ENCODE measurements at regions not wholly inside any gene's neighbourhood (a gene's known extent, or its start where the extent isn't known, plus 50 kb on each side); places are given as distances from the start of the nearest gene placed in this dataset.
A peak's percentile ranks its signal among the peaks of the same experiment; 100 is the strongest.
"Not testable (repeated sequence)": the region's sequence is repeated elsewhere in the genome, so short reads cannot be mapped to it uniquely, and the experiment has no call there.

DNA sequence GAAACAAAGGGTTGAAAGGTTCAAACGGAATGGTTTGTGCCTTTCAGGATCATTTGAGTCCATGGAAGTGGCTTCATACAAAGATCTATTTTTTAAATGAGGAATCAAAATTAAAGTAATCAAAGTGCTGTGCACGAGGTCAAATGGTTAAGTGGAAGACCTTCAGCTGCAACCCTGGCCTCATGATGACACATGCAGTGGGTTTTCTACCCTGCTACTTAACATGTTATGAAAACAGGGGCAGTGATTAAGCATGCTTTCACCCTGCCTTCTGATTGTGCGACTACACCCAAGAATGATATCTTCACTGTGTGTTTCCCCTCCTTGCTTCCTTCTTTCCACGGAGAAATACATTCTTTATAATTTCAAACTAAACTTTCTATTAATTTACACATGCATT, 604.2 kb downstream of the LRRIQ3 start:
- DNase-seq, result no peak
- in situ Hi-C loops (cut with HindIII; ENCODE audit: low pct_ligation_motif_present, low pct_unique_long_range_greater_than_20kb, low sequenced_read_pairs), result no loop called here

DNA sequence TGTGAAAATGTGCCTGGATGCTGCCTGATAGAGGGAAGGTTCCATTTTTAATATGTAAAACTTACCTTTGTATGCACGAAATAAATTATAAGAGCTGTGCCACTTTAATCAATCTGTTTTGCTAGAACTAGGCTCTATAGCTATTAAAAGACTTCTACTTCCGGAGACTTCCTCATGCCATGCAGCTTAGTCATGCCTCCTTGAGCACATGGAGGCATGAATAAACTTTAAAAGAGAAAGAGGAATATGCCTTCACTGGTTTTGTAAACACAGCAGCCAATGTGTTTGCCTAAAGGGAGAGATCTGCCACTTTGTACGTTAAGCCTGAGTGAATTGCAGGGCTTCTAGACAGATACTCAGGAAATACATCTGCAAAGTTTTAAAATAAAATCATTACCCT, 604.6 kb downstream of the LRRIQ3 start:
- in situ Hi-C loops (cut with HindIII; ENCODE audit: low pct_ligation_motif_present, low pct_unique_long_range_greater_than_20kb, low sequenced_read_pairs), result no loop called here
- peak; percentile 67 for DNase-seq

DNA sequence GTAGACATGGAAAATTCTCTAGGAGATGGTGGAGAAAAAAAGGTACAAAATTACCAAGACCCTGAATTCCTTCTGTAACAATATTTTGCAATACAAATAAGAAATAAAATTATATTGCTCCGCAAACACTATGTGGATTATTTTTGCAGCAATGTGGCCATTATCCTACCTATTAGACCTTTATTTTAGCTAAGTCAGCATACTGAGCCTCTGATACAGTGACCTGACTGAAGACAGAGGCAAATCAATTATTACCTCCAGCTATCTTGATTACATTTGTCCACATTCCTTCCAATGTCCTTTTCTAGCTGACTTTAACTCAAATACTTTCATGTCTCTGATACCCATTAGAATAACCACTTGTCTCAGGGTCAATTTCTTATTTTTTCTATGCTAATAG, 610.9 kb downstream of the LRRIQ3 start:
- in situ Hi-C loops (cut with HindIII; ENCODE audit: low pct_ligation_motif_present, low pct_unique_long_range_greater_than_20kb, low sequenced_read_pairs), result no loop called here
- DNase-seq, result no peak

GRCh38 chr1:73577206-73577605, 620.8 kb downstream of the LRRIQ3 start:
- DNase-seq, result no peak
- in situ Hi-C loops (cut with HindIII; ENCODE audit: low pct_ligation_motif_present, low pct_unique_long_range_greater_than_20kb, low sequenced_read_pairs), result no loop called here

DNA sequence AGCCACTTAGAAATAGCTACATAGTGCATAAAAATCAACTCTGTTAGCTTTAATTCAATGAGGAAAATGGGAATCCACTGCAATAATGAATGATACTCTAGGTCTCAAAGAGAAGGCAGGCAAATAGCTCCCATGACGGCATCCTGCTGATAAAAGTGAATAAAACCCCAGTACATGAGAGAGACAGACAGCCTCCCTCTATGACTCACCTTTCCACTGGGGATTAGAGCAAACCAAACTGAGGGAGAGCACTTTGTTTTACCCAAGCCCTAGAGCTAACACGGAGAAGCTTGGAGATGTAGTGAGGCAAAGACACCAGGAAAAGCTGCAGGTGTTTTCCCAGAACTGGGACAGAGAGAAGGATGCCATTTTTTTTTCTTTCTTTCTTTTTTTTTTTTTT, 621.9 kb downstream of the LRRIQ3 start:
- no peak for DNase-seq
- in situ Hi-C loops (cut with HindIII; ENCODE audit: low pct_ligation_motif_present, low pct_unique_long_range_greater_than_20kb, low sequenced_read_pairs), result no loop called here

- no peak for DNase-seq
- in situ Hi-C loops (cut with HindIII; ENCODE audit: low pct_ligation_motif_present, low pct_unique_long_range_greater_than_20kb, low sequenced_read_pairs), result no loop called here
These were observed 633.7 kb downstream of the LRRIQ3 start for GRCh38 chr1:73564294-73564693.

DNA sequence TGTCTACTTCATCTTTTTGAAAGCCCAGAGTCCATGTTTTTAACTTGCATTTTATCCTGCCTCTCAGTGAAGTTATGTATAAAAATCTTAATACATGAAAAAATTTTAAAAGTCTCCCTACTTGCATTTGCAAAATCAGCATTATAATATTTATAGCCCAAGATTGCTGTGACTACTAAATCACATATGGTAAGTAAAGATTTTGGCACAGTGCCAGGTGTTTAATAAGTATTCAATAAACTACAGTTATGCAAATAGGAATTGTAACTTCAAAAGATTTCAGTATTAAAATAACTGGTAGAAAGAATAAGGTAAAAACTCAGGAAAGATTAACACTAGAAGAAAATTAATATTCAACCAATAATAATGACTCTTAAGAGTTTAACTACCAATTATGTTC, 641.7 kb downstream of the LRRIQ3 start:
- no peak for DNase-seq
- in situ Hi-C loops (cut with HindIII; ENCODE audit: low pct_ligation_motif_present, low pct_unique_long_range_greater_than_20kb, low sequenced_read_pairs), result no loop called here

DNA sequence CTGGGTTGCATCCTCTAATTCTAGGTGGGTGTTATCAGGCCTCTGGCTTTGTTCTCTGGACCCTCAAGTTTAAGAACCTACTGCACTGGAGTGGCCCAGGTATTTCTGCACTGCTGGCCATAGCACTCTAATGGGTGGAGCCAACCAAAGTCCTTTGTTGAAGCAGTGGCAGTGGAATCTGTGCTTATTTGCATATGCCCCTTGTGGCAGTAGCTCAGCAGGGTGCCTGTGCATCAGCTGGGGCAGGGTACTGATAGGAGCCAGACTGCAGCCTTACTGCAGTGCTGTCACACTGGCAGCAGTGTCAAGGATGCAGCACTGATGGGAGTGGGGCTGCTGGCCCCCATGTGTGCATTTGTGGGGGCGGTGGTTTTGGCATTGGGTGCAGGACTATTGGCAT, 660.6 kb downstream of the LRRIQ3 start:
- DNase-seq, result no peak
- in situ Hi-C loops (cut with HindIII; ENCODE audit: low pct_ligation_motif_present, low pct_unique_long_range_greater_than_20kb, low sequenced_read_pairs), result no loop called here

DNA sequence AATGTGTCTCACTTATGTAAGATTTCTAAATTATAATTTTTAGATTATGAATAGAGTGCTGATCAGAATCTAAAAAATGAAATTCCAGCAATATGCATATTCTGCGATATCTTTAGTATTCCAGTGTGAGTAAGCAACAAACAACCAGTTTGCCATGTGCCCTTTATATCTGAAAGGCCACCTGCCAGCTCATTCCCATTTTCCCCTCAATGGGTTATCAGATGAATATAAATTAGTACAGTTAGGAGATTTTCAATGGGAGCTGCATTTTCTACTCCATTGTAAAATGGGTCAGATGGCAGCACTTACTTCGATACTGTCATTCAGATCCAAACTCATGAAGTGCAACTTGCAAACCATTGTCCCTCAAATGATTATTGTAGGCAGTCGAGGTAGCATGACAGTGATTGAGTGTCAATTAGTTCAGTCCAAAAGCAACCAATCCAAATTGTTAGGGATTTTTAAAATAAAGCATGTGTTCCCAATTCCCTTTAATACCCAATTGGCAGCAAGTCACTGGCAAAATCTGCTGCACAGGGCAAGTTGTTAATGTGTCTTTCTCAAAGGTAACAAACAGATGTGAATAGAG, 680.3 kb downstream of the LRRIQ3 start:
- in situ Hi-C loops (cut with HindIII; ENCODE audit: low pct_ligation_motif_present, low pct_unique_long_range_greater_than_20kb, low sequenced_read_pairs), result no loop called here
- no peak for DNase-seq

DNA sequence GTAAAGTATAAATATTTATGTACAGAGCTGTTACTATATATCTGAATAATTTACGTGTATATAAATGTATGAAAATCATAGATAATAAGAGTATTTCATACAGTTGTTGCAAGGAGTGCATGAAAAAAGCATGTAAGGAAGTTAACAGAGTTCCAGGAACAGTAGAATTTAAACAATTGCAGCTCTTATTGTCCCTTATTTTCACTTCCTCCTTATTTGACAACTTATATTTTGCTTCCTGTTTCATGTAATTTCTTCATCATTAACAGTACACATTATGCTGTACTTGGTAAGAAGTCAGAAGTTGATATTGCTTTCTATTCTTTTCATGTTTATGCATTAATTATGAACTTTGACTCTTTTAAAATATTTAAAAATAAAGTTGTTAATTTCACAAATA, 681.5 kb downstream of the LRRIQ3 start:
- DNase-seq, result no peak
- in situ Hi-C loops (cut with HindIII; ENCODE audit: low pct_ligation_motif_present, low pct_unique_long_range_greater_than_20kb, low sequenced_read_pairs), result no loop called here

DNA sequence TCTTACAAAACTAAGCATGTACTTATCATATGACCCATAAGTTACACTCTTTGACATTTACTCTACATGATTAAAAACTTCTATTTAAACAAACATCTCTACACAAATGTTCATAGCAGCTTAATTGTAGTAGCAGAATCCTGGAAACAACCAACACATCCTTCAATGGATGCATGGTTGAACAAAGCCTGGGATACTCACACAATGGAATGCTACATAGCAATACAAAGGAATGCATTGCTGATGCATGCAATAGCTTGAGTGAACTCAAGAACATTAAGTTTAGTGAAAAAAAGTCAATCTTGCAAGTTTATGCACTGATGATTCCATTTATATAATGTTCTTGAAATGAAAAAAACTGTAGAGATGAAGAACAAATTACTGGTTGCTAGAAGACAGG, 686.9 kb downstream of the LRRIQ3 start:
- in situ Hi-C loops (cut with HindIII; ENCODE audit: low pct_ligation_motif_present, low pct_unique_long_range_greater_than_20kb, low sequenced_read_pairs), result no loop called here
- DNase-seq, result no peak

GRCh38 chr1:73500154-73500553, 697.8 kb downstream of the LRRIQ3 start:
- DNase-seq, result no peak
- in situ Hi-C loops (cut with HindIII; ENCODE audit: low pct_ligation_motif_present, low pct_unique_long_range_greater_than_20kb, low sequenced_read_pairs), result no loop called here

DNA sequence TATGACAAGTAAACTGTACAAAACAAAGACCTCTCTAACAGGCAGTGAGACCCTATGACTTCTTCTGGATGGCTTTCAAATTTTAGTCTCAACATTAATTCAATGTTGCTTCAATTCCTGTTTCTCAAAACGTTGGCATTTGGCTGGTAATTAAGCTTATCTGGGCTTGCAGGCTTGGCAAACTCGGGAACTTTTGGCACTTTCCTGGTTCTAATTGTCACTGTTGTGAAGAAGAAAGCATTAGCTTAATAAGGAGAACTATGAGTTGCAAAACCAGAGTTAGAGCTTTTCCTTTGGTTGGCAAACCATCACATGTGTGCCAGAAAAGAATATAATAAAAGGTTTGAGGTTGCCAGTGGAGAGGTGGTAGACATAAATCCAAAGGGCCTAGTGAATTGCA, 698.3 kb downstream of the LRRIQ3 start:
- DNase-seq, result no peak
- in situ Hi-C loops (cut with HindIII; ENCODE audit: low pct_ligation_motif_present, low pct_unique_long_range_greater_than_20kb, low sequenced_read_pairs), result no loop called here

DNA sequence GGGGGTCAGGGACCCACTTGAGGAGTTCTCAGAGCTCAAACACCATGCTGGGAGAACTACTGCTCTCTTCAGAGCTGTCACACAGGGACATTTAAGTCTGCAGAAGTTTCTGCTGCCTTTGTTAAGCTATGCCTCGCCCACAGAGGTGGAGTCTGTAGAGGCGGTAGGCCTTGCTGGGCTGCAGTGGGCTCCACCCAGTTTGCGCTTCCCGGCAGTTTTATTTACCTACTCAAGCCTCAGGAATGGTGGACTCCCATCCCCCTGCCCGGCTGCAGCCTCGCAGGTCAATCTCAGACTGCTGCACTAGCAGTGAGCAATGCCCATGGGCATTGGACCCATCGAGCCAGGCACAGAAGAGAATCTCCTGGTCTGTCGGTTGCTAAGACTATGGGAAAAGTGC, 706.4 kb downstream of the LRRIQ3 start:
- in situ Hi-C loops (cut with HindIII; ENCODE audit: low pct_ligation_motif_present, low pct_unique_long_range_greater_than_20kb, low sequenced_read_pairs), result no loop called here
- no peak for DNase-seq

DNA sequence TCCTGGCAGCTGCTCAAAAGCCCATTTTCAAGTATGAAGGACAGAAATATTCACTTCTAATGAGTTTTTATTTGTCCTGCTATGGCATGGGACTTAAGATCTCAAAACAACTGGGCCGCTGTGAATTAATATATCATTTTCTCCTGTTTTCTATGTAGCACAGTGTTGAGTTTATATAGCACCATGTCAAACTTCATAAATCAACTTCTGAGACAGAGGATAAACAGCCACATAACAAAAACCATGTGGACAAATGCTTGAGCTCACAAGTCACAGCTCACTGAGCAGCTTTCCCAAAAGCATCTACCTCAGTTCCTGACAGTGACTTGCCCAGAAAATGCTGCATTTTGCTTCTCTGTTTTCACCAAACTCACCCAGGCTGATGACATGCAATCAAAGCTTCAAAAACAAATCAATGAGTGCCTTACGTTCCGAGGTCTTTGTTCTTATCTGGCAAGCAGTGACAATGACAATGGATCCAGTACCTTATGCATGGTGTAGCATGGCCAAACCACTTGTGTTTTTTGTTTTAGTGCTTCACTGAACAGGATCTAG, 722.6 kb downstream of the LRRIQ3 start:
- no peak for DNase-seq
- in situ Hi-C loops (cut with HindIII; ENCODE audit: low pct_ligation_motif_present, low pct_unique_long_range_greater_than_20kb, low sequenced_read_pairs), result no loop called here

GRCh38 chr1:73472810-73473209, 725.2 kb downstream of the LRRIQ3 start:
- no peak for DNase-seq
- in situ Hi-C loops (cut with HindIII; ENCODE audit: low pct_ligation_motif_present, low pct_unique_long_range_greater_than_20kb, low sequenced_read_pairs), result no loop called here

DNA sequence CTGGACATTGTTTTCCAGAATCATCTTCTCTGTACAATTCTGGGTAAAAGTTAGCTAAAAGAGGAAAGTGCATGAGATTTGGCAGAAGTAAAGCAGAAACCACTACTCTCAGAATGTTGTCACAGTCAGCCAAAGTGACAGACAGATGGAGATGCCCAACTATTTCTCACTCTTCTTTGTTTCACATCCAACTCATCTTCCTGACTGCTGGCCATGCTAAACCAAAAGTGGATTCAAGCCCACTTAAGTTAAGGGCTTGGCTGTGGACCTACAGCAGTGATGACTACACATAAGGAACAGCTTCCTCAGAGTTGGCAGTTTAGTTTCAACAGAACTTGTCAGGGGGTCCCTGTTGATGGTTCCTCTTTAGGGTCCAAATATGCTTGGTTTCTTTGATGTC, 730.2 kb downstream of the LRRIQ3 start:
- in situ Hi-C loops (cut with HindIII; ENCODE audit: low pct_ligation_motif_present, low pct_unique_long_range_greater_than_20kb, low sequenced_read_pairs), result no loop called here

DNA sequence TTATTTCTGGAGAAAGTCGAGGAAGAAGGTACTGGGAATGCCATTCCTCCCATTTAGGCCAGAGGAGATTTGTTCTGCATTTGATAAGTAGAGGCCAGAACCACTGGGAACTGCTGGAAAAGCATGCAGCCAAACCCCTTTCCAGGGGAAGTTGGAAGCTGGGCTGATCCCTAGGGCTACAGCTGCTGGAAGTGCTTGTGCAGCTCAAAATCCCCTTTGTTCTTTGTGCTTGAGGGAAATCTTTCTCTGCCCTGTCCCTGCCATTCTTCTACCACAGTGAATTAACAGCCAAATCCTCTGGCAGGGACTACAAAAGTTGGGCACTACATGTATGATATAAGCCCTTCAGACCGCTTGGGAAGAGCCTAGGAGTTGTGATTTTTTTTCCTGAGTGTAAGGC, 734.1 kb downstream of the LRRIQ3 start:
- DNase-seq, result no peak
- in situ Hi-C loops (cut with HindIII; ENCODE audit: low pct_ligation_motif_present, low pct_unique_long_range_greater_than_20kb, low sequenced_read_pairs), result no loop called here

More for the DNA sequence above, 730.2 kb downstream of the LRRIQ3 start:
- DNase-seq, result no peak

GRCh38 chr1:73452522-73452921, 745.5 kb downstream of the LRRIQ3 start:
- in situ Hi-C loops (cut with HindIII; ENCODE audit: low pct_ligation_motif_present, low pct_unique_long_range_greater_than_20kb, low sequenced_read_pairs), result no loop called here
- DNase-seq, result no peak

GRCh38 chr1:73450668-73451067, 747.3 kb downstream of the LRRIQ3 start:
- DNase-seq; in situ Hi-C loops (cut with HindIII; ENCODE audit: low pct_ligation_motif_present, low pct_unique_long_range_greater_than_20kb, low sequenced_read_pairs): not testable (repeated sequence)

GRCh38 chr1:73411479-73411878, 786.5 kb downstream of the LRRIQ3 start:
- in situ Hi-C loops (cut with HindIII; ENCODE audit: low pct_ligation_motif_present, low pct_unique_long_range_greater_than_20kb, low sequenced_read_pairs), result no loop called here
- DNase-seq, result no peak
